Trophoblast cell (in vitro differentiated cells and primary cell): ENCODE measurements at regions not wholly inside any gene's neighbourhood (a gene's known extent, or its start where the extent isn't known, plus 50 kb on each side); places are given as distances from the start of the nearest gene placed in this dataset.

Experiments
- DNase-seq, 2 donors: peaks; one replicate each; pipeline ENCODE4 v3.0.0-alpha.2; 2016
- H2AFZ ChIP-seq: 2 replicates; pipeline ENCODE4 v1.6.1; 2013; ENCODE audit warnings: low read length, moderate library complexity, mild to moderate bottlenecking; ENCODE audit not compliant: insufficient read depth, poor library complexity
- H2AK5ac ChIP-seq: 2 replicates; pipeline ENCODE4 v1.6.1; 2013; ENCODE audit warnings: mild to moderate bottlenecking, low read length
- H2BK120ac ChIP-seq: 2 replicates; pipeline ENCODE4 v1.6.1; 2013; ENCODE audit warnings: low read length, mild to moderate bottlenecking, moderate library complexity; ENCODE audit not compliant: insufficient read depth, poor library complexity
- H2BK12ac ChIP-seq: 2 replicates; pipeline ENCODE4 v1.6.1; 2013; ENCODE audit warnings: mild to moderate bottlenecking, low read length, moderate library complexity
- H2BK5ac ChIP-seq: 2 replicates; pipeline ENCODE4 v1.6.1; 2013; ENCODE audit warnings: low read length, low read depth, moderate library complexity, mild to moderate bottlenecking; ENCODE audit not compliant: poor library complexity
- H3K14ac ChIP-seq: 2 replicates; pipeline ENCODE4 v1.6.1; 2013; ENCODE audit warnings: mild to moderate bottlenecking, low read length
- H3K18ac ChIP-seq: 2 replicates; pipeline ENCODE4 v1.6.1; 2013; ENCODE audit warnings: mild to moderate bottlenecking, low read length
- H3K23ac ChIP-seq: 2 replicates; pipeline ENCODE4 v1.6.1; 2013; ENCODE audit warnings: low read length
- H3K27ac ChIP-seq: 2 replicates; pipeline ENCODE4 v1.5.1; 2013; ENCODE audit warnings: low read depth, mild to moderate bottlenecking, inconsistent platforms, low read length, moderate library complexity
- H3K27me3 ChIP-seq: 2 replicates; pipeline ENCODE4 v1.6.1; 2013; ENCODE audit warnings: inconsistent platforms, mild to moderate bottlenecking, low read length, moderate library complexity; ENCODE audit not compliant: insufficient read depth
- H3K36me3 ChIP-seq, 2 experiments: 1 replicate in 1 of 2; 2 replicates in 1 of 2; pipeline ENCODE4 v1.6.1; 2013; ENCODE audit warnings: low read length in 2 of 2, mild to moderate bottlenecking in 2 of 2, moderate library complexity in 1 of 2; ENCODE audit not compliant: insufficient read depth in 2 of 2, control insufficient read depth in 1 of 2
- H3K4ac ChIP-seq: 2 replicates; pipeline ENCODE4 v1.6.1; 2013; ENCODE audit warnings: low read depth, mild to moderate bottlenecking, low read length, moderate library complexity
- H3K4me1 ChIP-seq, 2 experiments: 1 replicate in 1 of 2; 2 replicates in 1 of 2; pipeline ENCODE4 v1.6.1; 2013; ENCODE audit warnings: low read length in 2 of 2, mild to moderate bottlenecking in 2 of 2, moderate library complexity in 1 of 2; ENCODE audit not compliant: insufficient read depth in 2 of 2, control insufficient read depth in 1 of 2
- H3K4me2 ChIP-seq: 2 replicates; pipeline ENCODE4 v1.6.1; 2013; ENCODE audit warnings: inconsistent platforms, mild to moderate bottlenecking, low read length, moderate library complexity
- H3K4me3 ChIP-seq: 2 replicates; pipeline ENCODE4 v1.5.1; 2013; ENCODE audit warnings: mild to moderate bottlenecking, low read depth, low read length, inconsistent platforms
- H3K79me1 ChIP-seq: one replicate; pipeline ENCODE4 v1.6.1; 2013; ENCODE audit warnings: low read length
- H3K79me2 ChIP-seq: 2 replicates; pipeline ENCODE4 v1.6.1; 2013; ENCODE audit warnings: low read length, mild to moderate bottlenecking; ENCODE audit not compliant: control insufficient read depth, insufficient read depth, poor library complexity
- H3K9ac ChIP-seq: 2 replicates; pipeline ENCODE4 v1.6.1; 2013; ENCODE audit warnings: mild to moderate bottlenecking, low read length
- H3K9me3 ChIP-seq: 2 replicates; pipeline ENCODE4 v1.6.1; 2013; ENCODE audit warnings: low read depth, mild to moderate bottlenecking, control low read depth, inconsistent platforms, low read length; ENCODE audit not compliant: insufficient read depth
- H4K12ac ChIP-seq: 2 replicates; pipeline ENCODE4 v1.6.1; 2013; ENCODE audit warnings: low read depth, mild to moderate bottlenecking, low read length, moderate library complexity
- H4K8ac ChIP-seq: 2 replicates; pipeline ENCODE4 v1.6.1; 2013; ENCODE audit warnings: low read depth, mild to moderate bottlenecking, low read length, moderate library complexity
- H4K91ac ChIP-seq: one replicate; pipeline ENCODE4 v1.6.1; 2013; ENCODE audit warnings: low read depth, mild to moderate bottlenecking, low read length, moderate library complexity
- WGBS: extraction: QIAGEN DNeasy Blood & Tissue Kit; methylation state at CpG from one replicate; pipeline ENCODE4 v1.1.7; 2013; ENCODE audit warnings: missing lambda C conversion rate; ENCODE audit not compliant: insufficient read length, insufficient coverage; ENCODE audit errors: extremely low coverage; 5-methylcytosine and 5-hydroxymethylcytosine counted together

- Histone ChIP-seq H3K14ac (no peak overlapping the region), H2BK12ac (no peak overlapping the region), H2AFZ (no peak overlapping the region), H3K4ac (no peak overlapping the region), H2AK5ac (no peak overlapping the region), H3K4me3 (no peak overlapping the region), H3K9me3 (no peaks in the 10 kb centered on the region), H3K27ac (no peak overlapping the region), H3K79me1 (no peaks in the 10 kb centered on the region), H3K27me3 (no peaks in the 10 kb centered on the region), H4K8ac (no peak overlapping the region), H3K36me3 (no peaks in the 10 kb centered on the region), H2BK5ac (no peak overlapping the region), H3K4me2 (no peak overlapping the region), H3K9ac (no peak overlapping the region), H3K23ac (no peak overlapping the region), H3K4me1 (no peaks in the 10 kb centered on the region), H4K12ac (no peak overlapping the region), H2BK120ac (no peak overlapping the region), H3K18ac (no peak overlapping the region), H3K79me2 (no peaks in the 10 kb centered on the region), H4K91ac (no peak overlapping the region)
- no CpG with 5 or more reads among the region's 2 CpGs for WGBS
- peak in 1 of 2 donors; percentile 3 for DNase-seq
Measured at GRCh38 chr4:54587107-54587891, 70.5 kb upstream of the KIT start.

- H2AFZ ChIP-seq: no peak overlapping the region
- no peak overlapping the region for H4K8ac ChIP-seq
- no peak overlapping the region for H4K91ac ChIP-seq
- H3K4me2 ChIP-seq: no peak overlapping the region
- H3K4ac ChIP-seq: no peak overlapping the region
- no peak overlapping the region for H2BK12ac ChIP-seq
- no peak overlapping the region for H2BK5ac ChIP-seq
- H3K23ac ChIP-seq: no peak overlapping the region
- no peaks in the 10 kb centered on the region for H3K9me3 ChIP-seq
- H3K27me3 ChIP-seq: no peaks in the 10 kb centered on the region
- no peaks in the 10 kb centered on the region for H3K36me3 ChIP-seq
- H2AK5ac ChIP-seq: no peak overlapping the region
- no peaks in the 10 kb centered on the region for H3K79me2 ChIP-seq
- H3K4me1 ChIP-seq: no peaks in the 10 kb centered on the region
- no peak overlapping the region for H3K4me3 ChIP-seq
- H3K79me1 ChIP-seq: no peaks in the 10 kb centered on the region
- H2BK120ac ChIP-seq: no peak overlapping the region
- DNase-seq: peak; percentile 49 to 77
- H3K14ac ChIP-seq: no peak overlapping the region
- H3K27ac ChIP-seq: no peak overlapping the region
- H3K18ac ChIP-seq: no peak overlapping the region
- WGBS: no CpG with 5 or more reads among the region's 4 CpGs
- no peak overlapping the region for H4K12ac ChIP-seq
- H3K9ac ChIP-seq: no peak overlapping the region
Measured at GRCh38 chr4:54588404-54588803, 69.4 kb upstream of the KIT start.

GRCh38 chr4:54589586-54589985, 68.2 kb upstream of the KIT start:
- Histone ChIP-seq H2BK120ac (no peak overlapping the region), H3K14ac (no peak overlapping the region), H4K91ac (no peak overlapping the region), H4K12ac (no peak overlapping the region), H3K36me3 (no peaks in the 10 kb centered on the region), H3K27ac (no peak overlapping the region), H3K79me1 (no peaks in the 10 kb centered on the region), H3K4ac (no peak overlapping the region), H3K9ac (no peak overlapping the region), H3K4me2 (no peak overlapping the region), H4K8ac (no peak overlapping the region), H3K27me3 (no peaks in the 10 kb centered on the region), H3K9me3 (no peaks in the 10 kb centered on the region), H3K79me2 (no peaks in the 10 kb centered on the region), H3K4me1 (no peaks in the 10 kb centered on the region), H3K23ac (no peak overlapping the region), H2AFZ (no peak overlapping the region), H2BK5ac (no peak overlapping the region), H3K18ac (no peak overlapping the region), H2BK12ac (no peak overlapping the region), H3K4me3 (no peak overlapping the region), H2AK5ac (no peak overlapping the region)
- DNase-seq: peak; percentile 54 to 87
- WGBS: no CpG with 5 or more reads among the region's 2 CpGs

GRCh38 chr4:54593795-54594322, 63.9 kb upstream of the KIT start:
- Histone ChIP-seq H3K4ac (no peak overlapping the region), H3K27ac (no peak overlapping the region), H3K23ac (no peak overlapping the region), H3K79me2 (no peaks in the 10 kb centered on the region), H4K8ac (no peak overlapping the region), H3K14ac (no peak overlapping the region), H3K27me3 (no peaks in the 10 kb centered on the region), H2AFZ (no peak overlapping the region), H3K79me1 (no peaks in the 10 kb centered on the region), H3K4me3 (no peak overlapping the region), H2BK120ac (no peak overlapping the region), H3K9me3 (no peaks in the 10 kb centered on the region), H2AK5ac (no peak overlapping the region), H3K9ac (no peak overlapping the region), H2BK5ac (no peak overlapping the region), H3K4me2 (no peak overlapping the region), H3K36me3 (no peaks in the 10 kb centered on the region), H3K18ac (no peak overlapping the region), H2BK12ac (no peak overlapping the region), H4K91ac (no peak overlapping the region), H4K12ac (no peak overlapping the region), H3K4me1 (no peaks in the 10 kb centered on the region)
- DNase-seq: no peak
- WGBS: no CpG with 5 or more reads among the region's 2 CpGs
